ENCODE measurements at regions not wholly inside any gene's neighbourhood (a gene's known extent, or its start where the extent isn't known, plus 50 kb on each side); places are given as distances from the start of the nearest gene placed in this dataset.

DNA sequence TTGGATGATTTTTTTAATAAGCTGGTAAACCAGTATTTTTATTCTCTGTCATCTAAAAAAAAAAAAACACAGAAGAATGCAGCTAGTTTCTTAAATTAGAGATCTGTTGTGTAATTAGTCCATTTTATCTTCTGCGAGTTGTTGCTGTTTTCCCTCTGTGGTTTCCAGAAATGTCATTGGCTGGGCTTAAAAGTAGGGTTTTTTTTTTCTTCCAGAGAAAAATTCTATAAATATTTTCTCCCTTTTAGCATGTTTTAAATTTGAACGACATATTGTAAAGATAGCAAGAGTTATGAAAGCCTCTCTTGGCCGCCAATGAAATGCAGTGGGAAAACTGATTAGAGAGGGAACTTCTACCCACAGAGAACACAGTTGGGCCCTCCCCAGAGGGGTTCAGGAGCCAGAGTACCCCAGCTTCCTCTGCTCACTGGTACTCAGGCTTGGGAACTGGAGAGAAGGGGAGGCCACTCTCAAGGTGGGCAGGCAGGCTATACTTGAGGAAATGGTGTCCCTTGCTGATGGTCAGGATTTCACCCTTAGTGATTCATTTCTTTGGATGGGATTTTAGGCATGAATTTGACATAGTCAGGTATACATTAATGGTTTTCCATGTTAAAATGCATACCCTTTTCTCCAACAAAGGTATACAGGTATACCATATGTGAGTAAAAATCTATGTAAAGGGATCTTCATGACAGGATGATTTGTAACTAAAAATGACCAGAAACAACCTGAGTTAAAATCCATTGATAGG is 166.1 kb downstream of the BCOR start:
- Histone ChIP-seq H3K9me3 (ENCODE audit: control insufficient read depth, insufficient read depth, low read depth, low read length) (no peaks in the 10 kb centered on the region), H3K27ac (ENCODE audit: extremely low read depth, low read depth, low read length) (no peak overlapping the region), H3K4me3 (ENCODE audit: low read depth, low read length) (no peak overlapping the region), H3K36me3 (ENCODE audit: control insufficient read depth in 2 of 2, insufficient read depth in 1 of 2, low read length in 2 of 2) (no peaks in the 10 kb centered on the region), H3K4me1 (ENCODE audit: control insufficient read depth, insufficient read depth, low read length) (no peaks in the 10 kb centered on the region; the same call in 1 of the 2 replicates)
- ChIA-PET POLR2A (no interaction called here), CTCF (interaction anchor here (0.6 to 0.7 kb wide), 2 partner anchors 96 to 1029 kb away, joined by 3 to 4 read pairs; no protein-coding TSS in a partner anchor)
- no peak for TF ChIP-seq ZNF530 (tag by site-specific recombination; IDR thresholded peaks at IDR 0.05; ENCODE audit: low read depth)
- no peak for TF ChIP-seq GLIS1 (tag by site-specific recombination; IDR thresholded peaks at IDR 0.05)
- TF ChIP-seq ZNF521 (tag by site-specific recombination; IDR thresholded peaks at IDR 0.05) = no peak

DNA sequence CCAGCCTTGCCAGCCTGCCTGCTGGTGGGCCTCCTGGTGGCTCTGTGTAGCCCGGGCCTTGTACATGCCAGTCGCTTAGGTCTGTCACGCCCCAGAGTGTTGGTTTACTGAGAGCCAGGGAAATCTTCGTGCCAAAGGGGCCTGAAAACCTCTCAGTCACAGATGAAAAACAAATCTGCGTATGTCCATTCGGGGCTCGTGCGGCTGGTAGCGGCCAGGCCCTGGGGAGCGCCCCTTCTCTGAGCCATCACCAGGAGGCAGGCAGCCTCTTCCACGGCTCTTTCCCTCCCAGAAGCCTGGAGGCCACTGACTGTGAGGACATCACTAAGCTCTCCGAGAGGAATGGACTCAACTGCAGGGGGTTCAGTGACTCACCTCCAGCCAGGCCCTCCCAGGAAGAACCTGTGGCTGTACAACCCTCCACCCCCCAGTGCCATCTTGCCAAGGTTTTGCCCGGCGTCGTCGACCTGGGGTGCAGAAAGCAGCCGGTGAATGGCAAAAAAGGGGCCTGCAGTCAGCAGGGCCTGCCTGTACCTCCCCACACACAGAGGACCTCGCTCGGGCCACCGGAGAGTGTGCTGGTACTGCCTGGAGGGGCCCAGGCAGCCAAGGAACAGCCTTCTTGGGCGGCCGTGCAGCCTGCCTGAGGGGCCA is 162.2 kb downstream of the BCOR start:
- H3K27ac ChIP-seq (ENCODE audit: extremely low read depth, low read depth, low read length) = no peak overlapping the region
- no peaks in the 10 kb centered on the region for H3K36me3 ChIP-seq (ENCODE audit: control insufficient read depth in 2 of 2, insufficient read depth in 1 of 2, low read length in 2 of 2)
- ChIA-PET CTCF (interaction anchor here (0.9 kb wide), 1 partner anchor 10 kb away, joined by 4 read pairs; no protein-coding TSS in a partner anchor), POLR2A (no interaction called here)
- no peaks in the 10 kb centered on the region for H3K4me1 ChIP-seq (ENCODE audit: control insufficient read depth, insufficient read depth, low read length)
- no peaks in the 10 kb centered on the region for H3K9me3 ChIP-seq (ENCODE audit: control insufficient read depth, insufficient read depth, low read depth, low read length)
- H3K4me3 ChIP-seq (ENCODE audit: low read depth, low read length) = no peak overlapping the region
- 0 out of 2 replicates have a peak, but pooled peaks have one; percentile 18 for TF ChIP-seq SCRT2 (tag by site-specific recombination; IDR thresholded peaks at IDR 0.05)
- TF ChIP-seq ZNF677 (tag by site-specific recombination; IDR thresholded peaks at IDR 0.05) = no peak
- no peak for TF ChIP-seq ZNF792 (tag by site-specific recombination; IDR thresholded peaks at IDR 0.05)
- TF ChIP-seq ZNF311 (tag by site-specific recombination; IDR thresholded peaks at IDR 0.05; ENCODE audit: borderline replicate concordance) = no peak
- TF ChIP-seq, protein P1, sequence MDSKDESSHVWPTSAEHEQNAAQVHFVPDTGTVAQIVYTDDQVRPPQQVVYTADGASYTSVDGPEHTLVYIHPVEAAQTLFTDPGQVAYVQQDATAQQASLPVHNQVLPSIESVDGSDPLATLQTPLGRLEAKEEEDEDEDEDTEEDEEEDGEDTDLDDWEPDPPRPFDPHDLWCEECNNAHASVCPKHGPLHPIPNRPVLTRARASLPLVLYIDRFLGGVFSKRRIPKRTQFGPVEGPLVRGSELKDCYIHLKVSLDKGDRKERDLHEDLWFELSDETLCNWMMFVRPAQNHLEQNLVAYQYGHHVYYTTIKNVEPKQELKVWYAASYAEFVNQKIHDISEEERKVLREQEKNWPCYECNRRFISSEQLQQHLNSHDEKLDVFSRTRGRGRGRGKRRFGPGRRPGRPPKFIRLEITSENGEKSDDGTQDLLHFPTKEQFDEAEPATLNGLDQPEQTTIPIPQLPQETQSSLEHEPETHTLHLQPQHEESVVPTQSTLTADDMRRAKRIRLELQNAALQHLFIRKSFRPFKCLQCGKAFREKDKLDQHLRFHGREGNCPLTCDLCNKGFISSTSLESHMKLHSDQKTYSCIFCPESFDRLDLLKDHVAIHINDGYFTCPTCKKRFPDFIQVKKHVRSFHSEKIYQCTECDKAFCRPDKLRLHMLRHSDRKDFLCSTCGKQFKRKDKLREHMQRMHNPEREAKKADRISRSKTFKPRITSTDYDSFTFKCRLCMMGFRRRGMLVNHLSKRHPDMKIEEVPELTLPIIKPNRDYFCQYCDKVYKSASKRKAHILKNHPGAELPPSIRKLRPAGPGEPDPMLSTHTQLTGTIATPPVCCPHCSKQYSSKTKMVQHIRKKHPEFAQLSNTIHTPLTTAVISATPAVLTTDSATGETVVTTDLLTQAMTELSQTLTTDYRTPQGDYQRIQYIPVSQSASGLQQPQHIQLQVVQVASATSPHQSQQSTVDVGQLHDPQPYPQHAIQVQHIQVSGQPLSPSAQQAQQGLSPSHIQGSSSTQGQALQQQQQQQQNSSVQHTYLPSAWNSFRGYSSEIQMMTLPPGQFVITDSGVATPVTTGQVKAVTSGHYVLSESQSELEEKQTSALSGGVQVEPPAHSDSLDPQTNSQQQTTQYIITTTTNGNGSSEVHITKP (tag by site-specific recombination; IDR thresholded peaks at IDR 0.05) = 0 out of 2 replicates have a peak, but pooled peaks have one; percentile 21
- peak; percentile 27 for TF ChIP-seq ZNF341 (tag by site-specific recombination; IDR thresholded peaks at IDR 0.05; ENCODE audit: low read depth)
- peak; percentile 91 for TF ChIP-seq ZIC2 (tag by site-specific recombination; IDR thresholded peaks at IDR 0.05)
- TF ChIP-seq SALL2 (tag by site-specific recombination; IDR thresholded peaks at IDR 0.05; ENCODE audit: borderline replicate concordance) = no peak
- no peak for TF ChIP-seq ZNF843 (tag by site-specific recombination; IDR thresholded peaks at IDR 0.05)
- TF ChIP-seq, protein P2, sequence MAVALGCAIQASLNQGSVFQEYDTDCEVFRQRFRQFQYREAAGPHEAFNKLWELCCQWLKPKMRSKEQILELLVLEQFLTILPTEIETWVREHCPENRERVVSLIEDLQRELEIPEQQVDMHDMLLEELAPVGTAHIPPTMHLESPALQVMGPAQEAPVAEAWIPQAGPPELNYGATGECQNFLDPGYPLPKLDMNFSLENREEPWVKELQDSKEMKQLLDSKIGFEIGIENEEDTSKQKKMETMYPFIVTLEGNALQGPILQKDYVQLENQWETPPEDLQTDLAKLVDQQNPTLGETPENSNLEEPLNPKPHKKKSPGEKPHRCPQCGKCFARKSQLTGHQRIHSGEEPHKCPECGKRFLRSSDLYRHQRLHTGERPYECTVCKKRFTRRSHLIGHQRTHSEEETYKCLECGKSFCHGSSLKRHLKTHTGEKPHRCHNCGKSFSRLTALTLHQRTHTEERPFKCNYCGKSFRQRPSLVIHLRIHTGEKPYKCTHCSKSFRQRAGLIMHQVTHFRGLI (tag by site-specific recombination; IDR thresholded peaks at IDR 0.05) = no peak
- TF ChIP-seq ZNF664 (tag by site-specific recombination; IDR thresholded peaks at IDR 0.05) = no peak
- TF ChIP-seq YY2 (tag by site-specific recombination; IDR thresholded peaks at IDR 0.05) = no peak
- peak; percentile 85 for TF ChIP-seq GLIS1 (tag by site-specific recombination; IDR thresholded peaks at IDR 0.05)
- no peak for TF ChIP-seq ZNF785 (tag by site-specific recombination; IDR thresholded peaks at IDR 0.05)
- TF ChIP-seq, protein P3, sequence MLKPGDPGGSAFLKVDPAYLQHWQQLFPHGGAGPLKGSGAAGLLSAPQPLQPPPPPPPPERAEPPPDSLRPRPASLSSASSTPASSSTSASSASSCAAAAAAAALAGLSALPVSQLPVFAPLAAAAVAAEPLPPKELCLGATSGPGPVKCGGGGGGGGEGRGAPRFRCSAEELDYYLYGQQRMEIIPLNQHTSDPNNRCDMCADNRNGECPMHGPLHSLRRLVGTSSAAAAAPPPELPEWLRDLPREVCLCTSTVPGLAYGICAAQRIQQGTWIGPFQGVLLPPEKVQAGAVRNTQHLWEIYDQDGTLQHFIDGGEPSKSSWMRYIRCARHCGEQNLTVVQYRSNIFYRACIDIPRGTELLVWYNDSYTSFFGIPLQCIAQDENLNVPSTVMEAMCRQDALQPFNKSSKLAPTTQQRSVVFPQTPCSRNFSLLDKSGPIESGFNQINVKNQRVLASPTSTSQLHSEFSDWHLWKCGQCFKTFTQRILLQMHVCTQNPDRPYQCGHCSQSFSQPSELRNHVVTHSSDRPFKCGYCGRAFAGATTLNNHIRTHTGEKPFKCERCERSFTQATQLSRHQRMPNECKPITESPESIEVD (tag by site-specific recombination; IDR thresholded peaks at IDR 0.05) = no peak

Data from HEK293 (cell line).